SK-N-SH (cell line): ENCODE measurements at regions not wholly inside any gene's neighbourhood (a gene's known extent, or its start where the extent isn't known, plus 50 kb on each side); places are given as distances from the start of the nearest gene placed in this dataset.

ENCODE experiments used
- CTCF ChIA-PET: fragments of 300-600, 350-600 bp; formaldehyde crosslinking; extraction: SDS; loops from one replicate; lab custom pipeline; 2021; lab: Yijun Ruan, JAX
- POLR2A ChIA-PET: fragments of 350-600 bp; sonication (Branson Sonifier 250); formaldehyde crosslinking; extraction: SDS; loops from one replicate; lab custom pipeline; 2020; ENCODE audit warnings: antibody characterized with exemption, inconsistent platforms; lab: Yijun Ruan, JAX
- DNase-seq: peaks from one replicate; pipeline ENCODE4 v3.0.0; 2012
- H2AFZ ChIP-seq: fragments of 200-600 bp; sonication (generic); 2 replicates; pipeline ENCODE4 v1.8.1; 2016; ENCODE audit warnings: antibody characterized with exemption, mild to moderate bottlenecking, low read depth
- H3F3A ChIP-seq: fragments of 200-600 bp; sonication (generic); replicated peaks from 2 replicates; pipeline ENCODE3; 2016; ENCODE audit warnings: antibody characterized with exemption, mild to moderate bottlenecking; ENCODE audit not compliant: insufficient read depth
- H3K27ac ChIP-seq, 2 experiments: fragments of 200-500 bp in 1 of 2; fragments of 200-600 bp in 1 of 2; sonication (Bioruptor generic) in 1 of 2; sonication (generic), shearing (Covaris generic) in 1 of 2; 2 replicates each; pipeline versions ENCODE4 v1.5.1 to v1.6.1; 2014 to 2016; ENCODE audit warnings: low read depth in 2 of 2, inconsistent platforms in 1 of 2, low read length in 1 of 2, mild to moderate bottlenecking in 1 of 2, mixed read lengths in 1 of 2
- H3K27me3 ChIP-seq: fragments of 200-600 bp; sonication (generic), shearing (Covaris generic); 2 replicates; pipeline ENCODE4 v1.6.1; 2016; ENCODE audit warnings: mixed run types; ENCODE audit not compliant: insufficient read depth
- H3K36me3 ChIP-seq, 2 experiments: fragments of 200-500 bp in 1 of 2; fragments of 200-600 bp in 1 of 2; sonication (Bioruptor generic) in 1 of 2; sonication (generic) in 1 of 2; replicated peaks in 1 of 2; 2 replicates each; pipeline versions ENCODE3 to v1.5.1; 2014 to 2016; ENCODE audit warnings: low read length in 1 of 2, mild to moderate bottlenecking in 1 of 2; ENCODE audit not compliant: insufficient read depth in 2 of 2, control insufficient read depth in 1 of 2
- H3K4me1 ChIP-seq, 2 experiments: fragments of 200-500 bp in 1 of 2; fragments of 200-600 bp in 1 of 2; sonication (Bioruptor generic) in 1 of 2; sonication (generic), shearing (Covaris generic) in 1 of 2; 2 replicates each; pipeline versions ENCODE4 v1.5.1 to v1.6.1; 2014 to 2016; ENCODE audit warnings: low read depth in 1 of 2, low read length in 1 of 2, mixed run types in 1 of 2; ENCODE audit not compliant: insufficient read depth in 2 of 2, control insufficient read depth in 1 of 2
- H3K4me2 ChIP-seq: fragments of 200-600 bp; sonication (generic), shearing (Covaris generic); 2 replicates; pipeline ENCODE4 v1.6.1; 2017; ENCODE audit warnings: mixed run types
- H3K4me3 ChIP-seq, 2 experiments: fragments of 200-500 bp in 1 of 2; fragments of 200-600 bp in 1 of 2; sonication (Bioruptor generic) in 1 of 2; sonication (generic), shearing (Covaris generic) in 1 of 2; 2 replicates each; pipeline versions ENCODE4 v1.5.1 to v1.8.1; 2014 to 2016; ENCODE audit warnings: low read depth in 2 of 2, inconsistent platforms in 1 of 2, low read length in 1 of 2, mild to moderate bottlenecking in 1 of 2, mixed read lengths in 1 of 2, moderate library complexity in 1 of 2
- H3K79me2 ChIP-seq: fragments of 200-600 bp; sonication (generic); 2 replicates; pipeline ENCODE4 v1.8.1; 2017; ENCODE audit warnings: mild to moderate bottlenecking; ENCODE audit not compliant: insufficient read depth
- H3K9ac ChIP-seq: fragments of 200-600 bp; sonication (generic); 2 replicates; pipeline ENCODE4 v1.6.1; 2017; ENCODE audit warnings: mixed run types
- H3K9me2 ChIP-seq: fragments of 200-600 bp; sonication (generic); 2 replicates; pipeline ENCODE4 v1.6.1; 2017; ENCODE audit warnings: mixed run types
- H3K9me3 ChIP-seq: fragments of 200-600 bp; sonication (generic); 2 replicates; pipeline ENCODE4 v1.6.1; 2017; ENCODE audit warnings: mixed run types, mild to moderate bottlenecking, moderate library complexity
- H4K20me1 ChIP-seq: fragments of 200-600 bp; sonication (generic); 2 replicates; pipeline ENCODE4 v1.6.1; 2017; ENCODE audit warnings: mild to moderate bottlenecking, mixed run types; ENCODE audit not compliant: insufficient read depth
- CTCF ChIP-seq: fragments of 200-600 bp; sonication (generic); IDR thresholded peaks from 2 replicates; pipeline ENCODE4 v1.6.1; 2017; ENCODE audit warnings: antibody characterized with exemption, mild to moderate bottlenecking, moderate library complexity
- EP300 ChIP-seq, 2 experiments: IDR thresholded peaks; 2 replicates each; pipeline versions ENCODE4 v1.4.0 to v1.6.1; 2012; ENCODE audit warnings: borderline replicate concordance in 1 of 2, low read depth in 1 of 2, low read length in 1 of 2
- FOSL2 ChIP-seq: IDR thresholded peaks from 2 replicates; pipeline ENCODE4 v1.4.0; 2012; ENCODE audit warnings: low read depth, mild to moderate bottlenecking, moderate library complexity, borderline replicate concordance
- FOXJ3 ChIP-seq: sonication (generic); formaldehyde crosslinking; IDR thresholded peaks from 2 replicates; pipeline ENCODE4 v1.5.1; 2020; ENCODE audit warnings: mild to moderate bottlenecking, missing genetic modification reagents
- GABPA ChIP-seq: IDR thresholded peaks from 2 replicates; pipeline ENCODE4 v1.4.0; 2012; ENCODE audit warnings: low read depth, mild to moderate bottlenecking
- GATA2 ChIP-seq: sonication (generic); formaldehyde crosslinking; IDR thresholded peaks from 2 replicates; pipeline ENCODE4 v1.5.0; 2020; ENCODE audit warnings: mild to moderate bottlenecking, missing genetic modification reagents
- MAX ChIP-seq: IDR thresholded peaks from 2 replicates; pipeline ENCODE4 v1.4.0; 2012; ENCODE audit warnings: low read depth
- MXI1 ChIP-seq: IDR thresholded peaks from 2 replicates; pipeline ENCODE4 v1.6.1; 2012; ENCODE audit warnings: mild to moderate bottlenecking, low read depth, low read length, improper control_type of control experiment
- NFIC ChIP-seq: IDR thresholded peaks from 2 replicates; pipeline ENCODE4 v1.4.0; 2012; ENCODE audit warnings: borderline replicate concordance
- RAD21 ChIP-seq: IDR thresholded peaks from 2 replicates; pipeline ENCODE4 v1.6.1; 2012; ENCODE audit warnings: mild to moderate bottlenecking, low read length
- RCOR1 ChIP-seq: fragments of 150-350 bp; IDR thresholded peaks from 2 replicates; pipeline ENCODE4 v1.6.1; 2017; ENCODE audit warnings: antibody characterized with exemption, low read length
- SIN3A ChIP-seq: IDR thresholded peaks from 2 replicates; pipeline ENCODE4 v1.6.1; 2012; ENCODE audit warnings: low read depth, mild to moderate bottlenecking, low read length, moderate library complexity, borderline replicate concordance
- SMC3 ChIP-seq: IDR thresholded peaks from 2 replicates; pipeline ENCODE4 v1.6.1; 2012; ENCODE audit warnings: low read depth, low read length, improper control_type of control experiment
- TEAD4 ChIP-seq: IDR thresholded peaks from 2 replicates; pipeline ENCODE4 v1.4.0; 2012; ENCODE audit warnings: mild to moderate bottlenecking, borderline replicate concordance; ENCODE audit not compliant: insufficient read depth
- WGBS: methylation state at CpG from one replicate; pipeline ENCODE4 v1.1.6; 2017; ENCODE audit warnings: low lambda C conversion rate; 5-methylcytosine and 5-hydroxymethylcytosine counted together
- TF ChIP-seq, protein P1 (sequence below): fragments of 150-350 bp; IDR thresholded peaks from 2 replicates; pipeline ENCODE4 v1.6.1; 2016; ENCODE audit warnings: mild to moderate bottlenecking, low read depth, low read length
- TF ChIP-seq, protein P2 (sequence below): IDR thresholded peaks from 2 replicates; pipeline ENCODE4 v1.4.0; 2012; ENCODE audit warnings: low read depth, borderline replicate concordance

DNA sequence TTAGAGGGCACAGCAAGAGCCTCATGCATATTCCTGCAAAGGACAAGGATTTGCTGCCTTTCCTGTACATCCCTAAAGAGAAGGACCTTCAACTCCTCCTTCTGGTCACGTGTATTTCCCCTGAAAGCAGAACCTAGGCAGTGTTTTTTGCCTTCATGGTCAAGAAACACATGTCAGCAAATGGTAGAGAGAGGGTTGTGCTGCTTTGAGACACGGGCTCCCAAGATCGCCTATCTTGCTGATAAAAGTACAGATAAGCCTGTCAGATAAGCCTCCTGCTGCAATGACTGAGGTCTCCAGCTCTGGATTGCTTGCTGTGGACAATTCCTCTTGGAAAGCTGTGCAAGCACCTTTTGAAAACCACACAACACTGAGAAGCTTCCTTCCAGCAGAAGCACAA lies 580.8 kb downstream of the CBLN4 start:
- Histone ChIP-seq H3K9me2 (no peaks in the 10 kb centered on the region), H3K4me3 (no peak overlapping the region), H3K27ac (no peak overlapping the region), H2AFZ (no peak overlapping the region), H3K9ac (no peak overlapping the region), H3K36me3 (no peaks in the 10 kb centered on the region), H3K4me1 (no peaks in the 10 kb centered on the region; a peak in 1 of 4 replicates), H3K27me3 (no peaks in the 10 kb centered on the region)
- DNase-seq: no peak
- WGBS: 21% methylated on average over 3 of the region's 3 CpGs
- TF ChIP-seq SIN3A (no peak), FOXJ3 (no peak)
- TF ChIP-seq, all 33 proteins: peak for 0
- Histone ChIP-seq H3K9me3 (peaks cover 3% of the 10 kb centered on the region; the same call in 1 of the 2 replicates), H3K4me2 (no peak overlapping the region), H4K20me1 (no peaks in the 10 kb centered on the region), H3F3A (no peaks in the 10 kb centered on the region), H3K79me2 (no peaks in the 10 kb centered on the region)
- ChIA-PET POLR2A (no interaction called here), CTCF (no interaction called here)

DNA sequence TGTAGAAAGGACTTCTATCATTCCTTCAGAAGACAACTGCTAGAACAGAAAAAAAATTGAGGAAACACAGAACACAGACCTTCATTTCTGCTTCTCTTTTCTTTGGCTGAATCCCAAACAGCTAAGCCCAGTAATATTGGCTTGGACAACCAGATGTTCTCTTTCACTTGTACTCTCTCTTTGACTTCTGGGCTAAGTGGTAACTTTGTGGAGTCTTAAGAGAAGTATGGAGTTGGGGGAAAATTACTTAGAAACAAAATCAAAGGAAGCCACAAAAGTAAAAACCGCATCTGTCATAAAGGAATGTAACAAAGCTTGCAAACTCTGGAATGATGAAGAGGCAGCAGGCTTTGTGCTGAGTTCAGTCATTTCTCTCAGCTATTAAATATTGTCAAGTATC lies 587.5 kb downstream of the CBLN4 start:
- Histone ChIP-seq H3K9me3 (no peaks in the 10 kb centered on the region; the same call in 1 of the 2 replicates), H3K36me3 (no peaks in the 10 kb centered on the region), H3K4me1 (no peaks in the 10 kb centered on the region), H3K27ac (peak overlapping the region in 1 of 2 experiments; percentile 14; a peak in 1 of 4 replicates), H3K4me3 (no peak overlapping the region), H3K9me2 (no peaks in the 10 kb centered on the region), H4K20me1 (no peaks in the 10 kb centered on the region), H3F3A (no peaks in the 10 kb centered on the region), H3K27me3 (no peaks in the 10 kb centered on the region), H2AFZ (no peak overlapping the region), H3K9ac (no peak overlapping the region), H3K4me2 (no peak overlapping the region), H3K79me2 (no peaks in the 10 kb centered on the region)
- WGBS: 6% methylated on average over 1 of the region's 1 CpG
- TF ChIP-seq RCOR1: no peak
- peak in 1 of 2 experiments; percentile 30; a peak in 1 of 4 replicates for TF ChIP-seq EP300 (IDR thresholded peaks at IDR 0.05; ENCODE audit: borderline replicate concordance in 1 of 2, low read depth in 1 of 2, low read length in 1 of 2)
- POLR2A ChIA-PET: no interaction called here
- DNase-seq: peak; percentile 14
- CTCF ChIA-PET: interaction anchor here (1.1 to 2.5 kb wide), 2 partner anchors 151 to 753 kb away, joined by 3 to 8 read pairs; no protein-coding TSS in a partner anchor

DNA sequence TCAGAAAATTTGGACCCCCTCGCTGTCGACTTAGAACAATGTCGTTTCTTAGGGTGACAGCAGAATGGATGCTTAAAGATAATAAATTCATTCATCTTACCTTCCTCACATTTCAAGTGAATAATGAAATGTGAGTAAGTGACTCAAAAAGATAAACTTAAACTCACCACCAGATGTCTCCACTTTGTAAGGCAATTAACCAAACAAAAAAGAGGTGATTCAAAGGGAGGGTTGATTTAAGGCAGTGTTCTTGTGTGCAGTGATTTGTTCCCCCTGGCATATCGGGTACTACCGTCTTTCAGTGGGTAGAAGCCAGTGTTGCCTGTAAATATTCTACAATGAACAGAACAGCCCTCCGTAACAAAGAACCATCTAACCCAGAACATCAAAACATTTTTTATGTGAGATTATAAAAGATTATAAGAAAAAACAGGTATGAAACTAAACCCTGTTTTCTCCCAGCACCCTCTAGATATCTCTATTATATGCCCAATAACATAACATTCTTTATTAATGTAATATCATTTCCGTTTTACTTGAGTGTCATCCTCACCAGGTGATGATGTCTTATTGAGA lies 589.7 kb downstream of the CBLN4 start:
- H3K9ac ChIP-seq: no peak overlapping the region
- H3K4me1 ChIP-seq: no peaks in the 10 kb centered on the region
- no peak overlapping the region for H3K4me3 ChIP-seq
- no peaks in the 10 kb centered on the region for H3K27me3 ChIP-seq
- no peaks in the 10 kb centered on the region for H3K9me2 ChIP-seq
- H3F3A ChIP-seq: no peaks in the 10 kb centered on the region
- H3K36me3 ChIP-seq: no peaks in the 10 kb centered on the region
- 21% methylated on average over 7 of the region's 7 CpGs for WGBS
- H3K79me2 ChIP-seq: no peaks in the 10 kb centered on the region
- ChIA-PET CTCF (interaction anchor here (0.9 kb wide), 1 partner anchor 11 kb away, joined by 4 read pairs; no protein-coding TSS in a partner anchor), POLR2A (no interaction called here)
- H3K4me2 ChIP-seq: no peak overlapping the region
- H3K9me3 ChIP-seq: no peaks in the 10 kb centered on the region
- DNase-seq: peak; percentile 45
- no peak overlapping the region; a peak in 1 of 4 replicates for H3K27ac ChIP-seq
- H4K20me1 ChIP-seq: no peaks in the 10 kb centered on the region
- H2AFZ ChIP-seq: no peak overlapping the region
- no peak for TF ChIP-seq NFIC
- TF ChIP-seq MXI1: no peak
- TF ChIP-seq, protein P1, sequence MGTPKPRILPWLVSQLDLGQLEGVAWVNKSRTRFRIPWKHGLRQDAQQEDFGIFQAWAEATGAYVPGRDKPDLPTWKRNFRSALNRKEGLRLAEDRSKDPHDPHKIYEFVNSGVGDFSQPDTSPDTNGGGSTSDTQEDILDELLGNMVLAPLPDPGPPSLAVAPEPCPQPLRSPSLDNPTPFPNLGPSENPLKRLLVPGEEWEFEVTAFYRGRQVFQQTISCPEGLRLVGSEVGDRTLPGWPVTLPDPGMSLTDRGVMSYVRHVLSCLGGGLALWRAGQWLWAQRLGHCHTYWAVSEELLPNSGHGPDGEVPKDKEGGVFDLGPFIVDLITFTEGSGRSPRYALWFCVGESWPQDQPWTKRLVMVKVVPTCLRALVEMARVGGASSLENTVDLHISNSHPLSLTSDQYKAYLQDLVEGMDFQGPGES: no peak
- TF ChIP-seq SIN3A: no peak
- TF ChIP-seq, protein P2, sequence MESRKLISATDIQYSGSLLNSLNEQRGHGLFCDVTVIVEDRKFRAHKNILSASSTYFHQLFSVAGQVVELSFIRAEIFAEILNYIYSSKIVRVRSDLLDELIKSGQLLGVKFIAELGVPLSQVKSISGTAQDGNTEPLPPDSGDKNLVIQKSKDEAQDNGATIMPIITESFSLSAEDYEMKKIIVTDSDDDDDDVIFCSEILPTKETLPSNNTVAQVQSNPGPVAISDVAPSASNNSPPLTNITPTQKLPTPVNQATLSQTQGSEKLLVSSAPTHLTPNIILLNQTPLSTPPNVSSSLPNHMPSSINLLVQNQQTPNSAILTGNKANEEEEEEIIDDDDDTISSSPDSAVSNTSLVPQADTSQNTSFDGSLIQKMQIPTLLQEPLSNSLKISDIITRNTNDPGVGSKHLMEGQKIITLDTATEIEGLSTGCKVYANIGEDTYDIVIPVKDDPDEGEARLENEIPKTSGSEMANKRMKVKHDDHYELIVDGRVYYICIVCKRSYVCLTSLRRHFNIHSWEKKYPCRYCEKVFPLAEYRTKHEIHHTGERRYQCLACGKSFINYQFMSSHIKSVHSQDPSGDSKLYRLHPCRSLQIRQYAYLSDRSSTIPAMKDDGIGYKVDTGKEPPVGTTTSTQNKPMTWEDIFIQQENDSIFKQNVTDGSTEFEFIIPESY: no peak
- TF ChIP-seq FOSL2: no peak
- no peak for TF ChIP-seq GABPA
- TF ChIP-seq SMC3: peak; percentile 30; the same call in 1 of the 2 replicates
- peak; percentile 14; the same call in 1 of the 2 replicates for TF ChIP-seq CTCF
- TF ChIP-seq GATA2 (CRISPR knock-in tag): no peak
- TF ChIP-seq TEAD4: no peak
- no peak for TF ChIP-seq MAX
- peak; percentile 70 for TF ChIP-seq RAD21
